ENCODE measurements at regions not wholly inside any gene's neighbourhood (a gene's known extent, or its start where the extent isn't known, plus 50 kb on each side); places are given as distances from the start of the nearest gene placed in this dataset.

DNA sequence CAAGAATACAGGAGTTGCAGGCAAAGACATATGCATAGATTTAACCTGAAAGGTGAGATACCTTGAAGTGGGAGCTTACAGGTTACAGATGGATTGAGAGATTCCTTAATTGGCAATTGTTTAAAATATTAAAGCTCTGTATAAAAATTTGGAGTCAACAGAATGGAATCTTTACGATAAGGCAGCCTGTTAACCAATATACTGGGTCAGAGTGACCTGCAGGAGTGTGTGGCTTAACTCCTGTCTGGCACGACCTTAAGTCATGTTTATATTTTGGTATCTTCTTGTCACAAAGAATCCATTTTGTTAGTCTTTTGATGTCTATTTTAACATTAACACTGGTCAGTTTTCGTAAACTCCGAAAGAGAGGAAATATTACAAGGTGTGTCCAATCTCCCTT, 1058.2 kb upstream of the CRIM1 start:
- H3K4me1 Mint-ChIP-seq, result peaks cover 12% of the 10 kb centered on the region
- no peak overlapping the region for H3K27ac Mint-ChIP-seq

DNA sequence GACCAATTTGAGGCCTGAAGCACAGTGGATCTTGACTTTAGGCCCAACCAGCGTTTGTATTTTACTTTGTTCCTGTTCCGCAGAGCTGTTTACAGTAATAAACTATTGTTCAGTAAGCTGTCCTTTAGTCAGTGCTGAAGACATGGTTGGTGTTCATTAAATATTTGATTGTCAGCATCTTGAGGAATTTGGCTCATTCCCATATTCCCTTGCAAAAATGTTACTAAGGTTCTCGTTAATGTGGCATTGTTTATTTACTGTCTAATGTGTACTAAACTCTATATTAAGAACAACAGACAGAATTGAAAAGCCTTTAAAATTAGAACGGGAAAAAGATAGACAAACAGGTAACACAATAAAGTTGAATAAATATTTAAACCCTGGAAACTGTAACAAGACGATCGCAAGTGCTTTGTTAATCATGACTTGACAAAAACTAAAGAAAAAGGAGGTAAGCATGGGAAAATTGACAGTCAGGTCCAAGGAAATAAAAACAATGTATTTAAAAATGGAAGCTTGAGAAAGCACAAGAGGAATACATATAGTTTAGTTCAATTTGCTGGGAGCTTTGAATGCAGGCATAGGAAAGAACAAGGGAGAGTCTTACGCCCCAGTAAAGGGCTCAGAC, 1060.8 kb upstream of the CRIM1 start:
- H3K36me3 Mint-ChIP-seq, result no peaks in the 10 kb centered on the region
- Histone ChIP-seq H3F3A (ENCODE audit: low read depth) (peaks cover 22% of the 10 kb centered on the region), H3K4me1 (peaks cover 28% of the 10 kb centered on the region), H3K36me3 (no peaks in the 10 kb centered on the region), H4K20me1 (ENCODE audit: low read depth) (no peaks in the 10 kb centered on the region), H2AFZ (replicated peaks) (peak overlapping the region; percentile 51), H3K79me2 (ENCODE audit: low read depth) (no peaks in the 10 kb centered on the region), H3K4me2 (no peak overlapping the region), H3K4me3 (no peak overlapping the region), H3K27ac (no peak overlapping the region), H3K27me3 (no peaks in the 10 kb centered on the region), H3K9ac (no peak overlapping the region), H3K9me3 (ENCODE audit: low read depth) (no peaks in the 10 kb centered on the region)
- peaks cover 12% of the 10 kb centered on the region for H3K4me1 Mint-ChIP-seq
- H3K9me3 Mint-ChIP-seq, result no peaks in the 10 kb centered on the region
- H3K4me3 Mint-ChIP-seq, result no peak overlapping the region
- no peak overlapping the region for H3K27ac Mint-ChIP-seq
- TF ChIP-seq EZH2 (IDR thresholded peaks at IDR 0.05) (no peak), EZH2phosphoT487 (IDR thresholded peaks at IDR 0.05) (no peak), CTCF (IDR thresholded peaks at IDR 0.05) (no peak)
- peaks cover 9% of the 10 kb centered on the region for H3K27me3 Mint-ChIP-seq (ENCODE audit: insufficient read depth, low read depth)
- no peak for DNase-seq (ENCODE audit: low spot score)

More for the DNA sequence above, 1058.2 kb upstream of the CRIM1 start:
- Histone ChIP-seq H3K27me3 (no peaks in the 10 kb centered on the region), H3K27ac (no peak overlapping the region), H2AFZ (replicated peaks) (no peak overlapping the region), H4K20me1 (ENCODE audit: low read depth) (no peaks in the 10 kb centered on the region), H3K36me3 (no peaks in the 10 kb centered on the region), H3K4me3 (no peak overlapping the region), H3K4me2 (no peak overlapping the region), H3K79me2 (ENCODE audit: low read depth) (no peaks in the 10 kb centered on the region), H3K4me1 (peaks cover 26% of the 10 kb centered on the region), H3K9ac (no peak overlapping the region), H3F3A (ENCODE audit: low read depth) (peaks cover 22% of the 10 kb centered on the region), H3K9me3 (ENCODE audit: low read depth) (no peaks in the 10 kb centered on the region)
- TF ChIP-seq CTCF (IDR thresholded peaks at IDR 0.05) (no peak), EZH2phosphoT487 (IDR thresholded peaks at IDR 0.05) (no peak), EZH2 (IDR thresholded peaks at IDR 0.05) (no peak)
- Mint-ChIP-seq H3K36me3 (no peaks in the 10 kb centered on the region), H3K4me3 (no peak overlapping the region), H3K27me3 (ENCODE audit: insufficient read depth, low read depth) (peaks cover 7% of the 10 kb centered on the region), H3K9me3 (no peaks in the 10 kb centered on the region)
- DNase-seq (ENCODE audit: low spot score), result no peak

- H3K4me1 ChIP-seq, result peaks cover 28% of the 10 kb centered on the region
- Mint-ChIP-seq H3K9me3 (no peaks in the 10 kb centered on the region), H3K27me3 (ENCODE audit: insufficient read depth, low read depth) (peaks cover 9% of the 10 kb centered on the region), H3K4me1 (peaks cover 12% of the 10 kb centered on the region), H3K4me3 (no peak overlapping the region), H3K27ac (no peak overlapping the region), H3K36me3 (no peaks in the 10 kb centered on the region)
- H3F3A ChIP-seq (ENCODE audit: low read depth), result peaks cover 22% of the 10 kb centered on the region
- no peaks in the 10 kb centered on the region for H3K9me3 ChIP-seq (ENCODE audit: low read depth)
- H3K79me2 ChIP-seq (ENCODE audit: low read depth), result no peaks in the 10 kb centered on the region
- H3K27ac ChIP-seq, result peak overlapping the region; percentile 85
- peak; percentile 79 for DNase-seq (ENCODE audit: low spot score)
- H4K20me1 ChIP-seq (ENCODE audit: low read depth), result no peaks in the 10 kb centered on the region
- TF ChIP-seq EZH2 (IDR thresholded peaks at IDR 0.05) (no peak), EZH2phosphoT487 (IDR thresholded peaks at IDR 0.05) (peak; percentile 74)
- H3K27me3 ChIP-seq, result no peaks in the 10 kb centered on the region
- peak overlapping the region; percentile 47 for H2AFZ ChIP-seq (replicated peaks)
- H3K4me3 ChIP-seq, result no peak overlapping the region
- peak overlapping the region; percentile 41 for H3K4me2 ChIP-seq
- H3K9ac ChIP-seq, result no peak overlapping the region
- no peaks in the 10 kb centered on the region for H3K36me3 ChIP-seq
Measured at GRCh38 chr2:35293261-35293660, 1062.3 kb upstream of the CRIM1 start.

DNA sequence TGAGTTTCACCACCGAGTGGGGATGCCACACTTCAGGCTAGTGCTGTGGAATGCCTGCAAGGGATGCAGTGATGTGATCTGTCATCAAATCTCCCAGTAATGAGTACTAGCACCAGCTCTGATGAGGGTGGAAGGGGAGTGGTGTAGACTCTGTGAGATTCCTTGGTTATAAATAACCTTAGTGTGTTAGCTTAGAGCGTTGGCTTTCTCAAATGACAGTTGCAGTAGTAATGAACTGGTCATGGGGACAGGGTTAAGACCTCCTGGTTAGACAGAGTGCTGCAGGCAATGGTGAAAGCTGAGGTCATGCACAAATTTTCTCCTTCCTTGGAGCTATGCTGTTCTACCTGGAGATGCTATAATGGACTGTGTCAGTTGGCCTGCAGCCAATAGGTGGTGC, 1063.4 kb upstream of the CRIM1 start:
- Histone ChIP-seq H3K27me3 (no peaks in the 10 kb centered on the region), H3K4me3 (no peak overlapping the region), H3F3A (ENCODE audit: low read depth) (peaks cover 22% of the 10 kb centered on the region), H3K4me1 (peaks cover 28% of the 10 kb centered on the region), H3K9me3 (ENCODE audit: low read depth) (no peaks in the 10 kb centered on the region), H3K79me2 (ENCODE audit: low read depth) (no peaks in the 10 kb centered on the region), H4K20me1 (ENCODE audit: low read depth) (no peaks in the 10 kb centered on the region), H3K9ac (no peak overlapping the region), H3K36me3 (no peaks in the 10 kb centered on the region), H2AFZ (replicated peaks) (no peak overlapping the region), H3K4me2 (no peak overlapping the region), H3K27ac (no peak overlapping the region)
- H3K9me3 Mint-ChIP-seq, result no peaks in the 10 kb centered on the region
- H3K4me1 Mint-ChIP-seq, result peaks cover 12% of the 10 kb centered on the region
- no peak for TF ChIP-seq EZH2 (IDR thresholded peaks at IDR 0.05)
- TF ChIP-seq CTCF (IDR thresholded peaks at IDR 0.05), result no peak
- no peak for TF ChIP-seq EZH2phosphoT487 (IDR thresholded peaks at IDR 0.05)
- no peak for DNase-seq (ENCODE audit: low spot score)
- H3K4me3 Mint-ChIP-seq, result no peak overlapping the region
- H3K27me3 Mint-ChIP-seq (ENCODE audit: insufficient read depth, low read depth), result peaks cover 9% of the 10 kb centered on the region
- no peaks in the 10 kb centered on the region for H3K36me3 Mint-ChIP-seq
- no peak overlapping the region for H3K27ac Mint-ChIP-seq

Measured in neural progenitor cell (in vitro differentiated cells).